Neuronal stem cell (in vitro differentiated cells): ENCODE measurements at regions not wholly inside any gene's neighbourhood (a gene's known extent, or its start where the extent isn't known, plus 50 kb on each side); places are given as distances from the start of the nearest gene placed in this dataset.
A peak's percentile ranks its signal among the peaks of the same experiment; 100 is the strongest.

ENCODE experiments used
- DNase-seq: peaks from one replicate; pipeline ENCODE4 v3.0.0-alpha.2; 2013; ENCODE audit warnings: low spot score
- H2AFZ ChIP-seq: one replicate; pipeline ENCODE4 v1.6.1; 2013; ENCODE audit warnings: mild to moderate bottlenecking, low read length, inconsistent platforms
- H2AK5ac ChIP-seq: 2 replicates; pipeline ENCODE4 v1.6.1; 2013; ENCODE audit warnings: low read depth, mild to moderate bottlenecking, inconsistent platforms, low read length, moderate library complexity, mixed read lengths
- H2BK120ac ChIP-seq: 2 replicates; pipeline ENCODE4 v1.6.1; 2013; ENCODE audit warnings: low read depth, mild to moderate bottlenecking, inconsistent platforms, low read length, moderate library complexity, mixed read lengths
- H2BK12ac ChIP-seq: one replicate; pipeline ENCODE4 v1.6.1; 2013; ENCODE audit warnings: low read length, inconsistent platforms
- H2BK15ac ChIP-seq: 2 replicates; pipeline ENCODE4 v1.6.1; 2013; ENCODE audit warnings: mild to moderate bottlenecking, low read length, inconsistent platforms, mixed read lengths
- H2BK5ac ChIP-seq: one replicate; pipeline ENCODE4 v1.6.1; 2013; ENCODE audit warnings: inconsistent platforms, mild to moderate bottlenecking, low read length, moderate library complexity
- H3K14ac ChIP-seq: one replicate; pipeline ENCODE4 v1.6.1; 2013; ENCODE audit warnings: low read length, inconsistent platforms
- H3K18ac ChIP-seq: 2 replicates; pipeline ENCODE4 v1.6.1; 2013; ENCODE audit warnings: low read length, inconsistent platforms
- H3K23ac ChIP-seq: 2 replicates; pipeline ENCODE4 v1.6.1; 2013; ENCODE audit warnings: low read depth, mild to moderate bottlenecking, mixed read lengths, low read length, inconsistent platforms; ENCODE audit not compliant: poor library complexity
- H3K27ac ChIP-seq: replicated peaks from 3 replicates; pipeline ENCODE4 v1.5.1; 2013; ENCODE audit warnings: low read length, inconsistent platforms
- H3K27me3 ChIP-seq, 3 experiments: 2 replicates each; pipeline ENCODE4 v1.6.1; 2013; ENCODE audit warnings: low read length in 3 of 3, mild to moderate bottlenecking in 2 of 3, inconsistent platforms in 1 of 3, low read depth in 1 of 3, mixed read lengths in 1 of 3, moderate library complexity in 1 of 3; ENCODE audit not compliant: control insufficient read depth in 3 of 3, insufficient read depth in 3 of 3
- H3K36me3 ChIP-seq, 2 donors: replicated peaks in 1 of 2; 2 replicates each; pipeline ENCODE4 v1.6.1; 2013; ENCODE audit warnings: low read length in 2 of 2; ENCODE audit not compliant: control insufficient read depth in 2 of 2, insufficient read depth in 2 of 2
- H3K4ac ChIP-seq: 2 replicates; pipeline ENCODE4 v1.6.1; 2013; ENCODE audit warnings: inconsistent platforms, mild to moderate bottlenecking, low read length, moderate library complexity
- H3K4me1 ChIP-seq, 2 donors: 1 replicate in 1 of 2; 2 replicates in 1 of 2; pipeline ENCODE4 v1.6.1; 2013; ENCODE audit warnings: low read length in 2 of 2, low read depth in 1 of 2; ENCODE audit not compliant: control insufficient read depth in 2 of 2, insufficient read depth in 1 of 2
- H3K4me2 ChIP-seq: one replicate; pipeline ENCODE4 v1.6.1; 2013; ENCODE audit warnings: mild to moderate bottlenecking, low read length, inconsistent platforms; ENCODE audit not compliant: insufficient read depth, poor library complexity, severe bottlenecking
- H3K4me3 ChIP-seq, 2 donors: 2 replicates each; pipeline ENCODE4 v1.5.1; 2013; ENCODE audit warnings: low read length in 2 of 2, mild to moderate bottlenecking in 2 of 2, inconsistent platforms in 1 of 2, moderate library complexity in 1 of 2
- H3K79me1 ChIP-seq: one replicate; pipeline ENCODE4 v1.6.1; 2013; ENCODE audit warnings: low read depth, mild to moderate bottlenecking, inconsistent platforms, low read length, moderate library complexity
- H3K9ac ChIP-seq: one replicate; pipeline ENCODE4 v1.6.1; 2013; ENCODE audit warnings: mild to moderate bottlenecking, low read depth, low read length, inconsistent platforms; ENCODE audit not compliant: poor library complexity
- H3K9me3 ChIP-seq, 2 donors: replicated peaks in 1 of 2; 2 replicates each; pipeline versions ENCODE3 to v1.6.1; 2013; ENCODE audit warnings: low read length in 2 of 2, mild to moderate bottlenecking in 2 of 2, inconsistent platforms in 1 of 2, low read depth in 1 of 2, mixed read lengths in 1 of 2, moderate library complexity in 1 of 2; ENCODE audit not compliant: control insufficient read depth in 2 of 2, insufficient read depth in 1 of 2
- H4K8ac ChIP-seq: one replicate; pipeline ENCODE4 v1.6.1; 2013; ENCODE audit warnings: low read depth, mild to moderate bottlenecking, inconsistent platforms, low read length, moderate library complexity
- H4K91ac ChIP-seq: one replicate; pipeline ENCODE4 v1.6.1; 2013; ENCODE audit warnings: low read length, low read depth, mild to moderate bottlenecking, inconsistent platforms; ENCODE audit not compliant: poor library complexity
- WGBS, 2 donors: extraction: QIAGEN DNeasy Blood & Tissue Kit; methylation state at CpG; one replicate each; pipeline ENCODE4 v1.1.7; 2013; ENCODE audit warnings: missing lambda C conversion rate in 2 of 2, mixed read lengths in 1 of 2; ENCODE audit not compliant: insufficient read length in 2 of 2, insufficient replicate concordance in 1 of 2; ENCODE audit errors: extremely low coverage in 2 of 2; 5-methylcytosine and 5-hydroxymethylcytosine counted together

GRCh38 chr2:238552226-238552625 lies 125.5 kb downstream of the ASB1 start:
- Histone ChIP-seq H2BK120ac (no peak overlapping the region), H3K79me1 (no peaks in the 10 kb centered on the region), H3K9me3 (peaks cover 0 to 4% of the 10 kb centered on the region in 2 donors), H4K8ac (no peak overlapping the region), H2AK5ac (no peak overlapping the region), H2BK5ac (no peak overlapping the region), H3K23ac (no peak overlapping the region), H3K4me3 (no peak overlapping the region), H3K27me3 (peaks cover 0 to 6% (median 0%) of the 10 kb centered on the region in 3 experiments), H3K4me2 (no peak overlapping the region), H3K4ac (no peak overlapping the region), H2BK15ac (no peak overlapping the region), H3K14ac (no peak overlapping the region), H3K36me3 (no peaks in the 10 kb centered on the region), H2AFZ (no peak overlapping the region), H3K18ac (no peak overlapping the region), H3K4me1 (peaks cover 0 to 5% of the 10 kb centered on the region in 2 donors), H3K27ac (no peak overlapping the region), H2BK12ac (no peak overlapping the region), H4K91ac (no peak overlapping the region), H3K9ac (no peak overlapping the region)
- no CpG with 5 or more reads among the region's 5 CpGs for WGBS, 2 donors
- DNase-seq = no peak

- H3K27ac ChIP-seq = no peak overlapping the region
- H3K4me1 ChIP-seq = peaks cover 0 to 5% of the 10 kb centered on the region in 2 donors
- no peak overlapping the region for H3K4me3 ChIP-seq
- H3K9ac ChIP-seq = no peak overlapping the region
- H3K23ac ChIP-seq = no peak overlapping the region
- no peak overlapping the region for H4K91ac ChIP-seq
- H3K27me3 ChIP-seq = peaks cover 0 to 9% (median 0%) of the 10 kb centered on the region in 3 experiments
- no peak overlapping the region for H3K18ac ChIP-seq
- H2BK5ac ChIP-seq = no peak overlapping the region
- H3K36me3 ChIP-seq = no peaks in the 10 kb centered on the region
- H2BK120ac ChIP-seq = no peak overlapping the region
- no peak for DNase-seq
- no peak overlapping the region for H2AK5ac ChIP-seq
- no peaks in the 10 kb centered on the region for H3K79me1 ChIP-seq
- H2BK15ac ChIP-seq = no peak overlapping the region
- H3K4ac ChIP-seq = no peak overlapping the region
- H4K8ac ChIP-seq = no peak overlapping the region
- H2AFZ ChIP-seq = no peak overlapping the region
- peaks cover 0 to 4% of the 10 kb centered on the region in 2 donors for H3K9me3 ChIP-seq
- H3K4me2 ChIP-seq = no peak overlapping the region
- no peak overlapping the region for H3K14ac ChIP-seq
- no peak overlapping the region for H2BK12ac ChIP-seq
- WGBS, 2 donors = no CpG with 5 or more reads among the region's 4 CpGs
Observed at GRCh38 chr2:238553159-238553558, 126.4 kb downstream of the ASB1 start.

- Histone ChIP-seq H3K27me3 (peaks cover 0 to 9% (median 0%) of the 10 kb centered on the region in 3 experiments), H2BK5ac (no peak overlapping the region), H3K79me1 (no peaks in the 10 kb centered on the region), H3K14ac (no peak overlapping the region), H3K18ac (peak overlapping the region; percentile 36), H2BK12ac (no peak overlapping the region), H4K8ac (no peak overlapping the region), H4K91ac (no peak overlapping the region), H2AFZ (no peak overlapping the region), H2BK120ac (no peak overlapping the region), H3K4me1 (peaks cover 0 to 5% of the 10 kb centered on the region in 2 donors), H3K4ac (no peak overlapping the region), H2BK15ac (no peak overlapping the region), H3K4me2 (no peak overlapping the region), H3K23ac (no peak overlapping the region), H3K4me3 (peak overlapping the region in 1 of 2 donors; percentile 2), H3K9ac (no peak overlapping the region), H3K9me3 (peaks cover 0 to 2% of the 10 kb centered on the region in 2 donors), H3K27ac (no peak overlapping the region), H3K36me3 (no peaks in the 10 kb centered on the region), H2AK5ac (no peak overlapping the region)
- WGBS, 2 donors = no CpG with 5 or more reads among the region's 26 CpGs
- no peak for DNase-seq
Observed at GRCh38 chr2:238554468-238555315, 128.0 kb downstream of the ASB1 start.

- peak overlapping the region in 1 of 2 donors; percentile 22 for H3K4me3 ChIP-seq
- H3K18ac ChIP-seq = peak overlapping the region; percentile 67
- no peak overlapping the region for H2BK120ac ChIP-seq
- H4K8ac ChIP-seq = no peak overlapping the region
- no peak overlapping the region for H3K23ac ChIP-seq
- no peak overlapping the region for H2AFZ ChIP-seq
- peaks cover 0 to 9% (median 0%) of the 10 kb centered on the region in 3 experiments for H3K27me3 ChIP-seq
- no CpG with 5 or more reads among the region's 13 CpGs for WGBS, 2 donors
- no peak overlapping the region for H3K27ac ChIP-seq
- H3K9me3 ChIP-seq = peaks cover 0 to 2% of the 10 kb centered on the region in 2 donors
- H3K36me3 ChIP-seq = no peaks in the 10 kb centered on the region
- H2BK15ac ChIP-seq = no peak overlapping the region
- H3K14ac ChIP-seq = peak overlapping the region; percentile 22
- no peak overlapping the region for H2BK12ac ChIP-seq
- H4K91ac ChIP-seq = peak overlapping the region; percentile 11
- no peaks in the 10 kb centered on the region for H3K79me1 ChIP-seq
- peak overlapping the region; percentile 75 for H3K9ac ChIP-seq
- no peak for DNase-seq
- peak overlapping the region; percentile 24 for H2AK5ac ChIP-seq
- peaks cover 0 to 5% of the 10 kb centered on the region in 2 donors for H3K4me1 ChIP-seq
- no peak overlapping the region for H2BK5ac ChIP-seq
- no peak overlapping the region for H3K4me2 ChIP-seq
- H3K4ac ChIP-seq = no peak overlapping the region
Observed at GRCh38 chr2:238555786-238556542, 129.2 kb downstream of the ASB1 start.
